ENCODE measurements at regions not wholly inside any gene's neighbourhood (a gene's known extent, or its start where the extent isn't known, plus 50 kb on each side); places are given as distances from the start of the nearest gene placed in this dataset.

GRCh38 chr7:104963991-104964385, 50.0 kb upstream of the KMT2E start:
- DNase-seq (ENCODE audit: low read depth) = peak; percentile 87
- no peak overlapping the region for H3K4me3 ChIP-seq (replicated peaks; ENCODE audit: low read depth, low read length)

More at GRCh38 chr7:104963991-104964385, 50.0 kb upstream of the KMT2E start:
- no peak for TF ChIP-seq CTCF (IDR thresholded peaks at IDR 0.05; ENCODE audit: low read length, missing control alignments)
